ENCODE measurements at regions not wholly inside any gene's neighbourhood (a gene's known extent, or its start where the extent isn't known, plus 50 kb on each side); places are given as distances from the start of the nearest gene placed in this dataset.

GRCh38 chr2:149735237-149735958 is 147.8 kb upstream of the MMADHC start:
- TF ChIP-seq CTCF (IDR thresholded peaks at IDR 0.05) (no peak), POLR2A (IDR thresholded peaks at IDR 0.05) (no peak)
